HG03025 (cell line): ENCODE measurements at regions not wholly inside any gene's neighbourhood (a gene's known extent, or its start where the extent isn't known, plus 50 kb on each side); places are given as distances from the start of the nearest gene placed in this dataset.

Experiments used
- ATAC-seq: cut with Tn5 transposase; IDR thresholded peaks from one replicate; pipeline ENCODE4 v1.9.1; 2021; ENCODE audit warnings: mild to moderate bottlenecking, moderate library complexity; ENCODE audit not compliant: unreplicated experiment, low FRiP score

GRCh38 chr9:107883496-107884124, 394.0 kb upstream of the KLF4 start:
- peak; percentile 94 for ATAC-seq

- no peak for ATAC-seq
Measured at GRCh38 chr9:107881626-107882300, 392.2 kb upstream of the KLF4 start.

- no peak for ATAC-seq
Measured at GRCh38 chr9:107878462-107878861, 388.9 kb upstream of the KLF4 start.

- peak; percentile 46 for ATAC-seq
Measured at GRCh38 chr9:107875571-107875980, 386.0 kb upstream of the KLF4 start.

- ATAC-seq, result peak; percentile 82
Measured at GRCh38 chr9:107874591-107875369, 385.2 kb upstream of the KLF4 start.

GRCh38 chr9:107874137-107874536, 384.6 kb upstream of the KLF4 start:
- ATAC-seq, result peak; percentile 29

GRCh38 chr9:107872457-107873192, 383.1 kb upstream of the KLF4 start:
- ATAC-seq, result no peak

GRCh38 chr9:107870927-107871680, 381.5 kb upstream of the KLF4 start:
- ATAC-seq, result no peak

- no peak for ATAC-seq
Measured at GRCh38 chr9:107870221-107870620, 380.7 kb upstream of the KLF4 start.

- no peak for ATAC-seq
Measured at GRCh38 chr9:107869111-107869510, 379.5 kb upstream of the KLF4 start.

- ATAC-seq, result no peak
Measured at GRCh38 chr9:107868186-107868585, 378.6 kb upstream of the KLF4 start.

GRCh38 chr9:107867738-107868137, 378.2 kb upstream of the KLF4 start:
- no peak for ATAC-seq

GRCh38 chr9:107866711-107867311, 377.2 kb upstream of the KLF4 start:
- ATAC-seq, result no peak

GRCh38 chr9:107863396-107863795, 373.8 kb upstream of the KLF4 start:
- no peak for ATAC-seq

GRCh38 chr9:107862881-107863280, 373.3 kb upstream of the KLF4 start:
- ATAC-seq, result no peak

- no peak for ATAC-seq
Measured at GRCh38 chr9:107862323-107862722, 372.8 kb upstream of the KLF4 start.

GRCh38 chr9:107861075-107861474, 371.5 kb upstream of the KLF4 start:
- ATAC-seq, result no peak

- no peak for ATAC-seq
Measured at GRCh38 chr9:107858260-107858659, 368.7 kb upstream of the KLF4 start.

- ATAC-seq, result no peak
Measured at GRCh38 chr9:107856633-107857032, 367.1 kb upstream of the KLF4 start.

GRCh38 chr9:107855164-107855563, 365.6 kb upstream of the KLF4 start:
- no peak for ATAC-seq
